GM19351 (cell line): ENCODE measurements at regions not wholly inside any gene's neighbourhood (a gene's known extent, or its start where the extent isn't known, plus 50 kb on each side); places are given as distances from the start of the nearest gene placed in this dataset.
"Not testable (repeated sequence)": the region's sequence is repeated elsewhere in the genome, so short reads cannot be mapped to it uniquely, and the experiment has no call there.

ENCODE experiments used
- ATAC-seq: cut with Tn5 transposase; IDR thresholded peaks from one replicate; pipeline ENCODE4 v1.9.1; 2021; ENCODE audit warnings: mild to moderate bottlenecking, moderate library complexity; ENCODE audit not compliant: unreplicated experiment

- no peak for ATAC-seq
Observed at GRCh38 chr10:117492504-117492903, 50.0 kb upstream of the EMX2 start.

- no peak for ATAC-seq
Observed at GRCh38 chr10:117488004-117488403, 54.5 kb upstream of the EMX2 start.

- ATAC-seq: no peak
Observed at GRCh38 chr10:117486606-117487005, 55.9 kb upstream of the EMX2 start.

- no peak for ATAC-seq
Observed at GRCh38 chr10:117483056-117483590, 59.4 kb upstream of the EMX2 start.

- not testable (repeated sequence) for ATAC-seq
Observed at GRCh38 chr10:117481011-117481410, 61.5 kb upstream of the EMX2 start.

GRCh38 chr10:117480097-117480496 lies 62.4 kb upstream of the EMX2 start:
- no peak for ATAC-seq

- no peak for ATAC-seq
Observed at GRCh38 chr10:117477961-117478670, 64.4 kb upstream of the EMX2 start.

GRCh38 chr10:117477211-117477947 lies 65.2 kb upstream of the EMX2 start:
- no peak for ATAC-seq

- no peak for ATAC-seq
Observed at GRCh38 chr10:117476716-117477115, 65.8 kb upstream of the EMX2 start.

- no peak for ATAC-seq
Observed at GRCh38 chr10:117476281-117476680, 66.3 kb upstream of the EMX2 start.

GRCh38 chr10:117472872-117473271 lies 69.7 kb upstream of the EMX2 start:
- ATAC-seq: no peak

GRCh38 chr10:117471344-117471874 lies 71.1 kb upstream of the EMX2 start:
- no peak for ATAC-seq

- no peak for ATAC-seq
Observed at GRCh38 chr10:117470733-117471132, 71.8 kb upstream of the EMX2 start.

GRCh38 chr10:117468665-117469064 lies 73.9 kb upstream of the EMX2 start:
- ATAC-seq: no peak

- no peak for ATAC-seq
Observed at GRCh38 chr10:117464176-117464575, 78.4 kb upstream of the EMX2 start.

GRCh38 chr10:117463545-117463920 lies 79.0 kb upstream of the EMX2 start:
- no peak for ATAC-seq

GRCh38 chr10:117462816-117463544 lies 79.6 kb upstream of the EMX2 start:
- ATAC-seq: no peak

GRCh38 chr10:117462424-117462792 lies 80.1 kb upstream of the EMX2 start:
- ATAC-seq: no peak

GRCh38 chr10:117461766-117462423 lies 80.7 kb upstream of the EMX2 start:
- no peak for ATAC-seq

- ATAC-seq: no peak
Observed at GRCh38 chr10:117460846-117461765, 81.4 kb upstream of the EMX2 start.
